HL-60/S4 treated with retinoic acid at 250 ng/mL for 4 days and 3 days (cell line): ENCODE measurements at regions not wholly inside any gene's neighbourhood (a gene's known extent, or its start where the extent isn't known, plus 50 kb on each side); places are given as distances from the start of the nearest gene placed in this dataset.
"Not testable (repeated sequence)": the region's sequence is repeated elsewhere in the genome, so short reads cannot be mapped to it uniquely, and the experiment has no call there.

Source experiments
- in situ Hi-C: fragments of 300-500 bp; cut with MboI; formaldehyde crosslinking; loops from 2 replicates; pipeline ENCODE4 v1.7.0; 2022; ENCODE audit warnings: low sequenced_read_pairs

GRCh38 chr17:71485426-71485825 lies 635.4 kb upstream of the SOX9 start:
- in situ Hi-C loops: no loop called here

DNA sequence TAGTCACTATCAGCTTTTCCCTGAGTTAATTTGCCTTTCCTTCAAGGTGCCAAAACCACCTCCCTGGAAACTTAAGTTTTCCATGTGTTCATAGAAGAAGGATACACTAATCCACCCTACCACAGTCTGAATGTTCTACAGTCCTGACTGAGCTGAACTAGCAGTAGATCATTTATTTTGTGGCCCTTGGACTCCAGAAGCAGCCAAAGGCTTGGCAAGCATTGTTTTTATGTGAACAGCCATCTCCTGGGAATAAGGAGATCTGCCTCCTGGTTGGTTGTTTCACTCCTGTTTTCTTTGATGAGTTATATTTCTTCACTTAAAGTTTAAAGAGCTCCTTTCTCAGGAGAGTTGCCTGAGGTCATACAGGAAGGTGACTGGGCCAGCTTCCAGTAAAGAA lies 634.6 kb upstream of the SOX9 start:
- in situ Hi-C loops: no loop called here

GRCh38 chr17:71488851-71489250 lies 632.0 kb upstream of the SOX9 start:
- in situ Hi-C loops: no loop called here

DNA sequence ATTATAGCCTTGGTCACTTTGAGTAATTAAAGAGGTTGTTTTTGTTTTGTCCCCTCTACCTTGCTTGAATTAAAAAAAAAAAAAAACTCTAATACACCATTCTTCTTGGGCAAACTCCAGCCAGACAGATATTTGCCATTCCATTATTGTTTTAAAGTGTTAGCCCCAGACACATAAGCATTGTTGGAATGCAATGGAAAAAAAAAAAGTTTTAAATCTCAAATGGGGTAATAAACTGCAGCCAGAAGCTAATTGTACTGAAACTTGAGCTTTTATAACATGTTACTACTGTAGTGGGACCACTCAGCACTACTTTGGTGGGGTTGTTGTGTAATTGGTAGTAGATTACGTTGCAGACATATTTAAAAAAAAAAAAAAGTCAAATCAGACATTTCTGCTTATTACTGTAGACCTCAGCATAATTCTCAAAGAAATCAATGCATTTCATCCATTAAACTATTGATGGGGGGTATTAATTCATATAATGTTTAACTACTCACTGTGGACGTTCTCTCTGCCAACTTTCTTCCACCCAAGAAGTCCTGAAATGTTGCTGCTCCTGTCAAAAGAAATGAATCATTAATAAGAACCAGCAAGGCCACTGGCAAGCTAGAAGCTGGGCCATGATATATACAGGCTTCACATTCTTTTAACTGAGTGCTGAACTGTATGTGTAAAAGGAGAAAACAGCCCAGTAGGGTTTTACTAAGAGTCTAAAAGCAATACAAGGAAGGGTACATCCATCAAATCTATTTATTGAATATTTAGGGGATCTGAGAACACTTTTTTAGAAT lies 626.6 kb upstream of the SOX9 start:
- in situ Hi-C loops: no loop called here

DNA sequence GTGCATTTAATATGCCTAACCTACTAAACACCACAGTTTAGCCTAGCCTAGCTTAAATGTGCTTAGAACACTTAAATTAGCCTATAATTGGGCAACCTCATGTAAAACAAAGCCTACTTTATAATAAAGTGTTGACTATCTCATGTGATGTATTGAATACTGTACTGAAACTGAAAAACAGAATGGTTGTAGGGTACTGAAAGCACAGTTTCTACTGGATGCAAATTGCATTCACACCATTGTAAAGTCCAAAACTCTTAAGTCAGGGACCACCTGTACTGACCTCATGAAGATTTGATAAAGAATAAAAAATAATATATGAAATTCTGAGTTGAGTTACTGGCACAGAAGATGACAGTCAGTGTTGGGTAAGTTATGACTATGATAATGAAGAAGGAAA lies 625.4 kb upstream of the SOX9 start:
- in situ Hi-C loops: no loop called here

DNA sequence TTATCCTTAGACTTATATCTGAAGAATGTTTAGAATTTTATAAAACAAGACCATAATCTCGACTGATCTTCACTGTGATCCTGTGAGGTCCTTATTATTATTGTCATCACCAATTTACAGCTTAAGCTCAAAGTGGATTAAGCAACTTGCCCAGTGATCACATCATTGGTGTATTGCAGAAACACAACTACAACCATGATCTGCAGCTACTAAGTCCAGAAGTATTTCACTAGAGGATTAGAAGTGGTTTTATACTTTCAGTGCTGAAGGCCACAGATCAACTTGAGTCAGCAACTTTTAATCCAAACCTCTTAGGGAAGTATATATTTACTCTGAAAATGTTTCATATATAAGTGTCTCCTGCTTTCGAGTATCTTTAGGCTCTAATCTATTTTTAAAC lies 624.3 kb upstream of the SOX9 start:
- in situ Hi-C loops: no loop called here

- in situ Hi-C loops: no loop called here
Measured at GRCh38 chr17:71500761-71501555, 619.9 kb upstream of the SOX9 start.

DNA sequence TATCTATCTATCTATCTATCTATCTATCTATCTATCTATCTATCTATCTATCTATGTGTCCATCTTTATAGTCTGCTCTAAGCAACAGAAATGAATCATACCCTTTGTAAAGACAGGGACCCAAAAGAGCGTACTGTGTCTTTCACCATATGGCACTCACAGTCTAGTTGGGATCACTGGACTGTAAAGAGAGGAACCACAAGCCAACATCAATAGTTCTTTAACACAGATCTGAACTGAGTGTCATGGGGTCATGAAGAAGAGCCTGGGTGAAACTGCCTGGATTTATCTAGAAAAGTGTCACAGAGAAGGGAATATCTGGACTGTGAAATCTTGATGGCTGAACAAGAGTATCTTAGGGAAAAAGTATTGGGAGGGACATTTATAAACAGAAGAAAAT lies 619.1 kb upstream of the SOX9 start:
- in situ Hi-C loops: no loop called here

- in situ Hi-C loops: no loop called here
Measured at GRCh38 chr17:71502443-71502842, 618.4 kb upstream of the SOX9 start.

DNA sequence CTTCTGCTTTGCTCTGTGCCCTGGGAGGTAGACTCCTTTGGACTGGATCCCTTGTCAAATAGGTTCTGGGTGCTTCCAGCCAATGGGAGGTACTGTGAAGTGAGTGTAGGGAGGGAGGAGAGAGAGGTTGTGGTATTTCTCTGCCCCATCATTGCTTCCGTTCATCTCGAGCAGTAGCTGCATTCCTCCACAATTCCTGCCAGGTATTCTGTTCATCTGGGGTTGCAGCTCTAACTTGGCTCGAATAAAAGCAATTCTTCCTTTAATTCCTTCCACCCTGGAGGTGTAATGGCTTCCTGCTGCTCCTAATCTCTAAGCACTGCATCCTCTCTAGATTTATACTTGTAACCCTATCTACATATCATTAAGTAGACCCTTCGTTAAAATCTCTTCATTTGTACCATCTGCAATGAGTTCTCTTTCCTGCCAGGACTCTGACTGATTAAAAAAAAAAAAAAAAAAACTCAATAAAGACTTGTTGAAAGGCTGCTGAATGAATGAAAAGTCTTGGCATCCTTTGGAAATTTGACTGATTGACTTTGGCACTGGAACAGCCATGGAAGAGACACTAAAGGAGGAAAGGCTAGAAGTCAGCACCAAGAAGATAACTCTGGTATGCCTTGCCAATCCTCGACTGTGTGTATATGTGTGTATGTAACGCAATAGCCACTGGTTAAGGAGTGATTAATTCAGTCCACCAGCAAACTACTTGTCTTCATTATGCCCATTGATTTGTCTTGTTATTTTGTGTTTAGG lies 616.9 kb upstream of the SOX9 start:
- in situ Hi-C loops: no loop called here

- in situ Hi-C loops: no loop called here
Measured at GRCh38 chr17:71505200-71505599, 615.6 kb upstream of the SOX9 start.

DNA sequence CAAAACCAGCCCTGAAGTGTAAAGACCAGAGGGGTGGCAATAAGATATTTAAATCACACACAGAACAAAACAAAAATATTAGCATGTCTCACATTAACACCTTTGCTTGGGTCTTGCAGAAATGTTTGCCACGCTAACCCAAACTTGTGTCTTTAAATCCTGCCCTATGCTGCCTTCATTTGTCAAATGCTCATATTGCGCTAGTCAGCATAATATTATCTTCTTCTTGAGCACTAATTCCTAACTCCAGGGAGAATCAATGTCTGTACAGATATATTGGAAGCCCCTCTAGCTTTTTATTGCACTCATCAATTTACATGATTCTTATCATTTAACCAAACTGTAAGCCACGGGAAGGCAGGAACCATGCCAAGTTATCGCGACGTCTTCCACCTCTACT lies 614.8 kb upstream of the SOX9 start:
- in situ Hi-C loops: no loop called here

- in situ Hi-C loops: no loop called here
Measured at GRCh38 chr17:71511266-71511995, 609.4 kb upstream of the SOX9 start.

GRCh38 chr17:71513725-71514124 lies 607.1 kb upstream of the SOX9 start:
- in situ Hi-C loops: not testable (repeated sequence)

GRCh38 chr17:71516149-71516548 lies 604.7 kb upstream of the SOX9 start:
- in situ Hi-C loops: no loop called here

DNA sequence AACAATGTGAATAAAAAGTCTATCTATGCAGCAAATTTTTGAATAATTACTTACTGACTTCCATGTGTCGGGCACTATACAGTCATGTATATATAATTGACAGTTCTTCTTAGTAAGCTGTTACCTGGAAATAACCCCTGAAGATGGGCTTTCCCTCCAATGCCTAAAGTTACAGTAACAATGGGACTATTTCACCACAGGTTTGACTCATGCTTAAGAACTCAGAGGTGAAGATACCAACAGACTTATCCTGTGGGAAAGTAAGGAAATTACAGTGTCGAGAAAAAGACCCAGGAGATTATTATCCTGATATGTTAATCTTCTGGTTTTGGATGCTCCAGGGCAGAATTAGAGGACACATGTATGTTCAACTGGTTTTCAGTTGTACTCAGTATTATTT lies 601.5 kb upstream of the SOX9 start:
- in situ Hi-C loops: no loop called here

GRCh38 chr17:71521724-71522123 lies 599.1 kb upstream of the SOX9 start:
- in situ Hi-C loops: no loop called here

DNA sequence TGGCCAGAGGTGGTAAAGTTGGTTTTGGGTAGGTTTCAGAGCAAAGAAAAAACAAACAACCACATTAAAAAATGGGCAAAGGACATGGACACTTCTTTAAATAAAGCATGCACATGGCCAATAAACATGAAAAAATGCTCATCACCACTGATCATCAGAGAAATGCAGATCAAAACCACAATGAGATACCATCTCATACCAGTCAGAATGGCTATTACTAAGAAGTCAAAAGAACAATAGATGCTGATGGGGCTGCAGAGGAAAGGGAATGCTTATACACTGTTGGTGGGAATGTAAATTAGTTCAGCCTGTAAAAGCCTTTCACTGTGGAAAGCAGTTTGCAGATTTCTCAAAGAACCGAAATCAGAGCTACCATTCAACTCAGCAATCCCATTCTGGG lies 598.4 kb upstream of the SOX9 start:
- in situ Hi-C loops: no loop called here

DNA sequence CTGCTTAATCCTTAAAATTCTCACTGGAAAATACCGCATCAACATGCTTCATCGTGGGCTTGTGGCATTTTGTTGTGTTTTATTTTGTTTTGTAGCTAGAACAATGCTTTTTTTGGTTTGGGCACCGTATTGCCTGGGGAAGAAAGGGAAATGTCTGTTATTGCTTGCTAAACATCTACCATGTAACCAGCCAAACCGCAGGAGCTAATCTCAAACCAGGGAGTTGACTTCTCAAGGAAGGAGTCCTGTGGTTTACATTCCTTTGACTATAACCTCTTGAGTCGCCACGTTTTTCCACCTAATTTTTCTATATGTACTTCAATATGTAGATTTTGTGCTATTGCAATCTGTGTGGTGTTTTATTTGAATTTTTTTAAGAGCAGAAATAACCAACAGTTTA lies 593.5 kb upstream of the SOX9 start:
- in situ Hi-C loops: no loop called here

- in situ Hi-C loops: no loop called here
Measured at GRCh38 chr17:71528210-71528609, 592.6 kb upstream of the SOX9 start.

DNA sequence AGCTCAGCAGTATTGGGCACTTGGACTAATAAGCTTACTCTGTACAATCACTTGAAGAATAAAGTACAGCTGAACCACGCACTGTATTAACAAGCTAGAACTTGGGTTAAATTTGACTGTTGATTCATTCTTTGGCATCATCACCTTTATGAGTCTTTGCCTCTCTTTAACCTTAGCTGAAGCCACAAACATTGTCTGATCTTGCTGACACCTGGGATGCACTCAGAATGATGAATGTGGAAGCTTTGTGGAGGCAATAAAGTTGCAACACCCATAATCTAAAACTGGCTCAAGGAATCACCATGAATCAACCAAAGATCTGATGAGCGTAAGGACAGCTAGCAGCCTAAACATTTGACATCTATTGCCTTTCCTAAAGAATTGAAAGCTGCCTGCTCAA lies 590.6 kb upstream of the SOX9 start:
- in situ Hi-C loops: no loop called here
